ENCODE measurements at regions not wholly inside any gene's neighbourhood (a gene's known extent, or its start where the extent isn't known, plus 50 kb on each side); places are given as distances from the start of the nearest gene placed in this dataset.

DNA sequence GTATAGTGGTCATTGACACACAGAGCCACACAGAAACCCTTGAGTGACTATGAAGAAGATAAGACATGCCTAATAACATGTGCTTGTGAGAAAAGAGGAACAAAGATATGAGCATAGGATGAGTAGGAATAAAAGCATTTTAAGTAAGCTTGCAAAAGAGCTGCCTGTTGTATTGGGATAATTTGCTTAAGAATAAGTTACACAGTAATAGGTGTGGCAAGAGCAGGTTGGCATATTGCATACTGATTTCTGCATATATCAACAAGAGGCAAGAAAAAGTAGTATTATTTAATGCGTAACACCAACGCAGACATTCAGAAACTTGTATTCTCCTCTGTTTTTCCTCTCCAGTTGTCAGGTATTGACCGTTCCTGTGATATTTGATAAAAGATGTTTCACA is 111.5 kb upstream of the UGT8 start:
- POLR2A ChIA-PET (ENCODE audit: unreplicated experiment): no interaction called here
- H3K9me3 ChIP-seq (ENCODE audit: insufficient read depth, low read depth): no peaks in the 10 kb centered on the region
- no peak overlapping the region for H3K4me2 ChIP-seq
- CTCF ChIA-PET: no interaction called here
- H3K27ac ChIP-seq: no peak overlapping the region
- intact Hi-C loops (cut with micrococcal nuclease; ENCODE audit: unreplicated experiment): no loop called here
- H2AFZ ChIP-seq: no peak overlapping the region
- no peaks in the 10 kb centered on the region for H3K79me2 ChIP-seq (ENCODE audit: low read depth)
- no peaks in the 10 kb centered on the region for H3K36me3 ChIP-seq (ENCODE audit: low read depth)
- DNase-seq: no peak
- no peaks in the 10 kb centered on the region for H3K27me3 ChIP-seq (ENCODE audit: insufficient read depth, low read depth)
- TF ChIP-seq, protein P1, sequence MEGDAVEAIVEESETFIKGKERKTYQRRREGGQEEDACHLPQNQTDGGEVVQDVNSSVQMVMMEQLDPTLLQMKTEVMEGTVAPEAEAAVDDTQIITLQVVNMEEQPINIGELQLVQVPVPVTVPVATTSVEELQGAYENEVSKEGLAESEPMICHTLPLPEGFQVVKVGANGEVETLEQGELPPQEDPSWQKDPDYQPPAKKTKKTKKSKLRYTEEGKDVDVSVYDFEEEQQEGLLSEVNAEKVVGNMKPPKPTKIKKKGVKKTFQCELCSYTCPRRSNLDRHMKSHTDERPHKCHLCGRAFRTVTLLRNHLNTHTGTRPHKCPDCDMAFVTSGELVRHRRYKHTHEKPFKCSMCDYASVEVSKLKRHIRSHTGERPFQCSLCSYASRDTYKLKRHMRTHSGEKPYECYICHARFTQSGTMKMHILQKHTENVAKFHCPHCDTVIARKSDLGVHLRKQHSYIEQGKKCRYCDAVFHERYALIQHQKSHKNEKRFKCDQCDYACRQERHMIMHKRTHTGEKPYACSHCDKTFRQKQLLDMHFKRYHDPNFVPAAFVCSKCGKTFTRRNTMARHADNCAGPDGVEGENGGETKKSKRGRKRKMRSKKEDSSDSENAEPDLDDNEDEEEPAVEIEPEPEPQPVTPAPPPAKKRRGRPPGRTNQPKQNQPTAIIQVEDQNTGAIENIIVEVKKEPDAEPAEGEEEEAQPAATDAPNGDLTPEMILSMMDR (conservative IDR thresholded peaks at IDR 0.05): no peak
- TF ChIP-seq EZH2 (IDR thresholded peaks at IDR 0.05; ENCODE audit: low read depth): no peak
- H3F3A ChIP-seq (ENCODE audit: insufficient read depth, low read depth): no peaks in the 10 kb centered on the region
- BruUV-seq (replicated peaks): no TSS peak
- no peak overlapping the region for H3K4me3 ChIP-seq
- no peaks in the 10 kb centered on the region for H3K4me1 ChIP-seq (replicated peaks; ENCODE audit: insufficient read depth)
- H3K9me2 ChIP-seq (ENCODE audit: insufficient read depth): no peaks in the 10 kb centered on the region
- no peaks in the 10 kb centered on the region for H4K20me1 ChIP-seq (ENCODE audit: insufficient read depth)

DNA sequence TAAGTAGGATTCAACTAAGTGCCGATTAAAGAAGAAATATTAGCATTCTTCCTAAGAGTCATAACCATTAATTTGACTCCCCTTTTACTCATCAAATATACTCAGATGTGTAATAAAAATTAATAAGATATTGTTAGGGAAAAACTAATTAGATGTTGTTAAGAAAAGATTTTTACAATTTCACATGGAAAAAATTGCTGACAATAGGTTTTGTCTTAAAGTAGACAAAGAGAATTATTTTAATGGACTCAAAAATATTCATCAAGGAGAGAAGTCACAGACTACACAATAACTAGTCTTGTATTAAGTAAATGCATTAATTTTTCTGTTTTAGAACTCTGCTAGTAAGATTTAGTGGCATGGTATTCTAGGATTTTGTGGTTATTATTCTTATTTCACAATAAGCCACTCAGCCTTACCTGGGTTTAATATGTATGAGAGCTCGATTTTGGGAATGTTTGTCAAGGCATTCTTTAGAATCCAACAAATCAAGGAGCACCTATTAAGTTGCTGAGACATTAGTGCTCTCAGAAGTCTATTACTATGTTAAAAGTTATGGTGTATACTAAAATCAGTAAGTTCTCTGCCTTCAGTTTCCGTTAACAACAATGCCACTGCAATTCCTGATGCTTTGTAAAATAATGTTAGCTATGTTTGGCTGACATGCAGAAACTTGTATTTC is 110.2 kb upstream of the UGT8 start:
- Histone ChIP-seq H3K27ac (no peak overlapping the region), H3K36me3 (ENCODE audit: low read depth) (no peaks in the 10 kb centered on the region), H2AFZ (no peak overlapping the region), H3F3A (ENCODE audit: insufficient read depth, low read depth) (no peaks in the 10 kb centered on the region), H3K4me3 (no peak overlapping the region), H4K20me1 (ENCODE audit: insufficient read depth) (no peaks in the 10 kb centered on the region), H3K27me3 (ENCODE audit: insufficient read depth, low read depth) (no peaks in the 10 kb centered on the region), H3K4me1 (replicated peaks; ENCODE audit: insufficient read depth) (no peaks in the 10 kb centered on the region), H3K9me2 (ENCODE audit: insufficient read depth) (no peaks in the 10 kb centered on the region), H3K4me2 (no peak overlapping the region), H3K9me3 (ENCODE audit: insufficient read depth, low read depth) (no peaks in the 10 kb centered on the region), H3K79me2 (ENCODE audit: low read depth) (no peaks in the 10 kb centered on the region)
- POLR2A ChIA-PET (ENCODE audit: unreplicated experiment): no interaction called here
- no peak for DNase-seq
- TF ChIP-seq, protein P1 (conservative IDR thresholded peaks at IDR 0.05): no peak
- no peak for TF ChIP-seq EZH2 (IDR thresholded peaks at IDR 0.05; ENCODE audit: low read depth)
- CTCF ChIA-PET: no interaction called here
- intact Hi-C loops (cut with micrococcal nuclease; ENCODE audit: unreplicated experiment): no loop called here
- no TSS peak for BruUV-seq (replicated peaks)

DNA sequence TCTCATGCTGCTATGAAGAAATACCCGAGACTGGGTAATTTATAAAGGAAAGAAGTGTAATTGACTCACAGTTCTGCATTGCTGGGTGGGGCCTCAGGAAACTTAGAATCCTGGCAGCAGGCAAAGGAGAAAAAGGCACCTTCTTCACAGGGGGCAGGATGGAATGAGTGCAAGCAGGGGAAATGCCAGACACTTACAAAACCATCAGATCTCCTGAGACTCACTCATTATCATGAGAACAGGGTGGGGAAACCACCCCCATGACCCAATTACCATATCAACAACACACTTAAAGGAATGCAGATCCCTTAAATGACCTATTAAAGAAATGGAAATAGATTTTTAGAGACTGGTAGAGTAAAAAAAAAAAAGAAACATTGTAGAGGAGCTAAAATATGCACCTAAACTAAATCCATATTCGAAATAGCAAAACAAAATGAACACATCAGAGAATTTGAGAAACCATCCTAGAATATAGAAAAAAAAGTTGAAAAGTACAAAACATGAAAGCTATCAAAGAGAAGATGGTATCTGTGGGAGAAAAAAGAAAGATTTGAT is 104.3 kb upstream of the UGT8 start:
- H3K27ac ChIP-seq: no peak overlapping the region
- H3K9me3 ChIP-seq (ENCODE audit: insufficient read depth, low read depth): no peaks in the 10 kb centered on the region
- no peaks in the 10 kb centered on the region for H3K36me3 ChIP-seq (ENCODE audit: low read depth)
- no TSS peak for BruUV-seq (replicated peaks)
- H3F3A ChIP-seq (ENCODE audit: insufficient read depth, low read depth): no peaks in the 10 kb centered on the region
- intact Hi-C loops (cut with micrococcal nuclease; ENCODE audit: unreplicated experiment): no loop called here
- no peaks in the 10 kb centered on the region for H3K9me2 ChIP-seq (ENCODE audit: insufficient read depth)
- H3K79me2 ChIP-seq (ENCODE audit: low read depth): no peaks in the 10 kb centered on the region
- H4K20me1 ChIP-seq (ENCODE audit: insufficient read depth): no peaks in the 10 kb centered on the region
- H3K4me1 ChIP-seq (replicated peaks; ENCODE audit: insufficient read depth): no peaks in the 10 kb centered on the region
- no peaks in the 10 kb centered on the region for H3K27me3 ChIP-seq (ENCODE audit: insufficient read depth, low read depth)
- DNase-seq: no peak
- CTCF ChIA-PET: no interaction called here
- H3K4me2 ChIP-seq: no peak overlapping the region
- TF ChIP-seq EZH2 (IDR thresholded peaks at IDR 0.05; ENCODE audit: low read depth): no peak
- TF ChIP-seq, protein P1 (conservative IDR thresholded peaks at IDR 0.05): no peak
- POLR2A ChIA-PET (ENCODE audit: unreplicated experiment): no interaction called here
- no peak overlapping the region for H2AFZ ChIP-seq
- no peak overlapping the region for H3K4me3 ChIP-seq

Data from PC-9 (cell line).